ENCODE measurements at regions not wholly inside any gene's neighbourhood (a gene's known extent, or its start where the extent isn't known, plus 50 kb on each side); places are given as distances from the start of the nearest gene placed in this dataset.
"Not testable (repeated sequence)": the region's sequence is repeated elsewhere in the genome, so short reads cannot be mapped to it uniquely, and the experiment has no call there.

DNA sequence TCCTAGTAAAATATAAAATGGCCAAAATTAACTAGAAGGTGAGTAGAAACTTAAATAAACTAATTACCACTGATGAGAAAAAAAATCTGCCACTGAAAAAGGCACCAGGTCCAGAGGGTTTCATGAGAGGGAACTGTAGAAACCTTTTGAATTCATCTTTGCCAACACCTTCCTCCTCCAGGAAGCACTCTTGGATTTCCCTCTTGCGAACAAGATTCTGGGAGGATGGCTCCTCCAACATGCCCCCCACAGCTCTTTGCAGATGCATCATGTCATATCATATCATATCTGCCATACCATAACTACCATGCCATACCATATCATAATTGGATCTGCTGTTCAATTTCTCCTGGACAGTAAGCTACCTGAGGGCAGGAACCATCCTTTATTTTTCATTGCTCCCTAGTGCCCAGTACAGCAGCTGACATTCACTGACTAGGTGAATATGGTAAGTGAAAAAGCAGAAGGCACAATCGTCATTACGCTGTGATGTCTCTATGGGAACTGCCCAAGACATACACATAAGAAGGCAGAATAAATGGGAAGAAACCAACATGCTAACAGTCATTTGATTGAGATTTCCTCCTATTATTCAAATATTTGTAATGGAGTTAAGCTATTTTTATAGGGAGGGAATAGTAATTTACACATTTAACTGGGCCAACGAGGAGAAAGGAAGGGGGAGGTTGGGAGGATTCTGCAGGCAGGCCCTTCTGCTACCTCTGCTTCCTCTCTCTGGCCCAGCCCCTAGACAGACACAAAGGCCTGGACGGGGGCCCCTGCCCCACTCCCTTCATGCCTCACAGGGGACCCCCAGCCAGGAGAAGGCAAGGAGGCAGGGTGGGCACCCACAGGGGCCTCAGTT, 110.1 kb upstream of the SMURF2 start:
- DNase-seq = no peak

GRCh38 chr17:64769712-64770111, 107.6 kb upstream of the SMURF2 start:
- DNase-seq = no peak

DNA sequence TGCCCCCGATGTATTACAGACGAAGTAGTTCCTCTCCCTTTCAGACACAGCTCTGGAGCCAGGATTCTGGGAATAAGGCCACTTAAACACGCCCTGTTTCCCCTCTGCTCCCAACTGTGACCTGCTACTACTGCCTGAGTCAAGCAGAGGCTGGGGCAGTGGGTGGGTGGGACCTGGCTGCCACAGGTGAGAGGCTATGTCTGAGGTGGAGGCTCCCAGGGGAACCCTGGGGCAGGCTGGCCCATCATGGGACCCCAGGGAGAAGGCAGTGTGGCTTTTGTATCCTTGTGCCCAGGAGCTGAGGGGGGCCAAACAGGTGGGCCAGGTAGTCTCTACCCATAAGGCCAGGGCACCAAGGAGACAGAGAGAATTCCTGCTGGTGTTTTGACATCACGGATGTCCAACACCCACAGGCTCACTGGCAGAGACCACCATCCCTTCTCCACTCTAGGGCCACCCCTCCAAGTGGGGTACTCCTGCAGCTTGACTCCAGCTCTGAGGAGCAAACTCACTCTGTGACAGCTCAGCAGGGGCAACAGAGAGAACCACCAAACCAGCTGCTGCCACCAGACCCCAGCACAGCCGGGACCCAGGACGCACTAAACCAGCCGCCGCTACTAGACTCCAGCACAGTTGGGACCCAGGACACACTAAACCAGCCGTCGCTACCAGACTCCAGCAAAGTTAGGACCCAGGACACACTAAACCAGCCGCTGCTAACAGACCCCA, 105.3 kb upstream of the SMURF2 start:
- no peak for DNase-seq

GRCh38 chr17:64765191-64765889, 103.2 kb upstream of the SMURF2 start:
- DNase-seq = no peak

GRCh38 chr17:64750891-64751677, 89.0 kb upstream of the SMURF2 start:
- no peak for DNase-seq

GRCh38 chr17:64750478-64750877, 88.4 kb upstream of the SMURF2 start:
- no peak for DNase-seq

DNA sequence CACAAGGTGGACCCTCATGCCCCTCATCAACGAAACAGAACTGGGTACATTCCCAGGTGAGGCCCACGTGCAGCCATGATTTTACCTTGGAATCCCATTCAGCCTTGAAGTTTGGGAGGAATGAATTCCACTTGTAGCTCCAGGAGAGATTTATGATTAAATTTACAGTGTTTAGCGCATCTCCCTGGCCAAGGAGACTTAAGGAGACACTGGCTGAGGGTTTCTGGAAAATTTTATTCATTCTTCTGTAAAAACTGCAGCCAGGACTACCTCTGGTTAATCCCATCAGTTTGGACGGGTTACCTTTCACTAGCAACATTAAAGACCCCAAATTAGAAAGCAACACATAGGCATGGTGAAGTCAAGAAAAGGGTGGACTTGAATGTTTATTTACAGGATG, 87.2 kb upstream of the SMURF2 start:
- no peak for DNase-seq

GRCh38 chr17:64747938-64748540, 85.9 kb upstream of the SMURF2 start:
- DNase-seq = no peak

GRCh38 chr17:64742326-64742725, 80.2 kb upstream of the SMURF2 start:
- DNase-seq = no peak

- DNase-seq = not testable (repeated sequence)
These were observed 79.8 kb upstream of the SMURF2 start for GRCh38 chr17:64741916-64742315.

DNA sequence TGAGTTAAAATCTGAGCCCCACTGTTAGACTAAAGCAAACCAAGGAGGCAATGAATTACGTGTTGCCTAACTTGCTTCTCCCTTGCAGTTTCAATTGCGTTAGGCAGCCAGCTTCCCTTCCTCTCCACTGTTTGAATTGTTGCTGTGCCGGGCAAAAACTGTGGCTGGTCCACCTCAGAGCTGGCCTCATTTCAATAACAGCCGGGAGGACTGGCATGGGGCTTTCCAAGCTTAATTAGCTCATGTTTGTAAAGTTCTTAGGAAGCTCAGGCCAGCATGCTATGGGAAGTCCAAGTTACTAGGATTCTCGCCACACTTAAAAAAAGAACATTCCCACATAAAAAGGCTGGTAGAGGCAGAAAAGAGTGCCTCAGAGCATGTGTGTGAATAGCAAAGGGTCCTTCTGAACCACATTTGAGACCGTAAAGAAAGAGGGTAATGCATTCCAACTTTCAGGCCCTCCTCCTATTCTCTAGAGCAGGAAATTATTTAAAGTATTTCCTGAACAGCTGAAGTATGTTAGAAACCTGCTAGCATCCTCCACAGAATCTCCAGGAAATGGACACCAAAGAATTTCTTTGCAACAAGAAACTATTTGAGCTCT, 79.0 kb upstream of the SMURF2 start:
- no peak for DNase-seq

DNA sequence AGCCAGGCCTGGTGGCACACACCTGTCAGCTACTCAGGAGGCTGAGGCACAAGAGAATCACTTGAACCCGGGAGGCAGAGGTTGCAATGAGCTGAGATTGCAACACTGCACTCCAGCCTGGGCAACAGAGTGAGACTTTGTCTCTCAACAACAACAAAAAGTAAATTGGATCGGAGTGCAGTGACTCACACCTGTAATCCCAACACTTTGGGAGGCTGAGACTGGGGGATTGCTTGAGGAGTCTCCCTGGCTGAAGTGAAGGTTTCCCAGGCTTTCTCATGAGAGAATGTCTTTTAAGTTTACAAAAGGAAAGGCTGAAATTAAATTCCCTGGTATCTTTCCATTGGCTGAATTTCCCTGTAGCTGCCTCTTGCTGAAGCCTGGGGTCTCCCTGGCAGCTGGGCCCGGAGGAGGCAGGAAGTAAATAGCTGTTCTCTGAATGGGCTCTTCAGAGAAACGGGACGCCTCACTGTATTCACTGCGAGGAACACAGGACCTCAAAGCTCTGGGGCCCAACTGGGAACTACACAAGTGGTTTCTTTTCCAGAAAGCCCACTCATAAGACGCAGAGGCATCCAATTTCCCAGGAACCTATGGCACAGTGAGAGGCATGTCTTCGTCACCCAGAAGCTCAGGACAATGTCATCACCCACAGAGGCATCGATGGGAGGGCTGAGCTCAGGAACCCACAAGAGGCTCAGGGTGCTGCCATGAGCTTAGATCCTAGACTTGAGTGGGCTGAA, 77.4 kb upstream of the SMURF2 start:
- no peak for DNase-seq

- DNase-seq = peak; percentile 32
These were observed 74.8 kb upstream of the SMURF2 start for GRCh38 chr17:64736804-64737492.

- no peak for DNase-seq
These were observed 70.4 kb upstream of the SMURF2 start for GRCh38 chr17:64732336-64733006.

GRCh38 chr17:64730023-64730422, 67.9 kb upstream of the SMURF2 start:
- not testable (repeated sequence) for DNase-seq

DNA sequence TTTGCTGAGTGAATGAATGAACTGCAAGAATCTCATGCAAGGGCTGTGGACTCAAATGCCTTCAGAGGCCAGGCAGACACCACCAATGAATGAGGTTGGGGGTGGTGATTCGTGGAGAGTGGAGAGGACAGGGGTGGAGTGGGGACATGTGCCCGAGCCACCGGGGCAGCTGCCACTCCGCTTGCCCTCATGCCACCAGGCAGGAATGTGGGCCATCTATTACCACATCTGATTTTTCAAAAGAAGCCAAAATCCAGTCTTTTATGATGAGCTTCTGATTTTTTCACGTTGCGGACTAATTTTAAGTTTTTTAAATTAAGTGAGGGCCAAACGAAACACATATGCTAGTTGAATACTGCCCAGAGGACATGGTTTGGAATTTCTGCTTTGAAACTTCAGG, 67.1 kb upstream of the SMURF2 start:
- no peak for DNase-seq

- no peak for DNase-seq
These were observed 66.1 kb upstream of the SMURF2 start for GRCh38 chr17:64728041-64728695.

- DNase-seq = not testable (repeated sequence)
These were observed 63.9 kb upstream of the SMURF2 start for GRCh38 chr17:64726025-64726424.

- DNase-seq = not testable (repeated sequence)
These were observed 62.1 kb upstream of the SMURF2 start for GRCh38 chr17:64724246-64724645.
